GM12878 (cell line): ENCODE measurements at regions not wholly inside any gene's neighbourhood (a gene's known extent, or its start where the extent isn't known, plus 50 kb on each side); places are given as distances from the start of the nearest gene placed in this dataset.
A peak's percentile ranks its signal among the peaks of the same experiment; 100 is the strongest.
"Not testable (repeated sequence)": the region's sequence is repeated elsewhere in the genome, so short reads cannot be mapped to it uniquely, and the experiment has no call there.

Source experiments
- ATAC-seq: fragments of 200-7000 bp; cut with Tn5 transposase; 3 replicates; pipeline ENCODE4 v1.9.1; 2020; ENCODE audit warnings: mild to moderate bottlenecking, moderate library complexity
- BruUV-seq: library from RNA; stranded (reverse); fragments of 400-500 nt; replicated peaks from 2 replicates; lab custom pipeline; 2021; lab: Mats Ljungman, UMichigan
- CTCF ChIA-PET: fragments of 300-600 bp; sonication (Branson Sonifier 250); formaldehyde crosslinking; extraction: SDS; loops from one replicate; lab custom pipeline; 2021; ENCODE audit warnings: inconsistent platforms; lab: Yijun Ruan, JAX
- POLR2A ChIA-PET: fragments of 350-600 bp; formaldehyde crosslinking; extraction: SDS; loops from one replicate; lab custom pipeline; 2021; ENCODE audit warnings: inconsistent platforms; lab: Charles Lee
- RAD21 ChIA-PET: fragments of 300-600 bp; sonication (Branson Sonifier 250); formaldehyde crosslinking; loops from one replicate; lab custom pipeline; 2023; ENCODE audit warnings: antibody characterized with exemption; ENCODE audit not compliant: unreplicated experiment; lab: Charles Lee
- SMC1A ChIA-PET: fragments of 300-600 bp; sonication (Branson Sonifier 250); formaldehyde crosslinking; loops from one replicate; lab custom pipeline; 2023; ENCODE audit not compliant: unreplicated experiment, uncharacterized antibody; lab: Charles Lee
- DNase-seq: peaks from one replicate; pipeline ENCODE4 v3.0.0-alpha.2; 2011; ENCODE audit warnings: low read depth, low spot score
- FAIRE-seq: peaks from 3 replicates; lab custom pipeline; 2011; peaks lifted over from hg19 to GRCh38; lab: Jason Lieb, UNC
- H2AFZ ChIP-seq: 2 replicates; pipeline ENCODE4 v1.6.0; 2011; ENCODE audit warnings: low read depth, low read length, control low read depth; ENCODE audit not compliant: control insufficient read depth
- H3K27ac ChIP-seq: 2 replicates; pipeline ENCODE4 v1.5.1; 2011; ENCODE audit warnings: control low read depth; ENCODE audit not compliant: control insufficient read depth, insufficient read depth
- H3K27me3 ChIP-seq, 2 experiments: replicated peaks in 1 of 2; 2 replicates each; pipeline versions ENCODE4 v1.6.0 to v1.6.1; 2011; ENCODE audit warnings: low read length in 1 of 2; ENCODE audit not compliant: control insufficient read depth in 2 of 2, insufficient read depth in 2 of 2
- H3K36me3 ChIP-seq, 2 experiments: 2 replicates each; pipeline ENCODE4 v1.5.1; 2011; ENCODE audit warnings: low read length in 1 of 2; ENCODE audit not compliant: control insufficient read depth in 2 of 2, insufficient read depth in 2 of 2
- H3K4me1 ChIP-seq: 2 replicates; pipeline ENCODE4 v1.6.1; 2011; ENCODE audit warnings: mild to moderate bottlenecking, low read length, moderate library complexity, mixed read lengths; ENCODE audit not compliant: control insufficient read depth, insufficient read depth
- H3K4me2 ChIP-seq: 2 replicates; pipeline ENCODE4 v1.6.0; 2011; ENCODE audit warnings: control low read depth; ENCODE audit not compliant: control insufficient read depth, insufficient read depth
- H3K4me3 ChIP-seq: fragments of 200-600 bp; sonication (generic); 2 replicates; pipeline ENCODE4 v1.5.1; 2016
- H3K79me2 ChIP-seq: 2 replicates; pipeline ENCODE4 v1.6.0; 2011; ENCODE audit warnings: low read length; ENCODE audit not compliant: control insufficient read depth, insufficient read depth
- H3K9ac ChIP-seq: 2 replicates; pipeline ENCODE4 v1.8.0; 2011; ENCODE audit warnings: low read length, control low read depth, mixed read lengths; ENCODE audit not compliant: control insufficient read depth, insufficient read depth
- H3K9me3 ChIP-seq: replicated peaks from 3 replicates; pipeline ENCODE4 v1.5.1; 2011; ENCODE audit warnings: mild to moderate bottlenecking, low read length; ENCODE audit not compliant: control insufficient read depth, insufficient read depth
- H4K20me1 ChIP-seq: 2 replicates; pipeline ENCODE4 v1.6.0; 2011; ENCODE audit not compliant: control insufficient read depth, insufficient read depth
- ASH2L ChIP-seq: fragments of 300-600, 200-600 bp; sonication (generic); IDR thresholded peaks from 2 replicates; pipeline ENCODE4 v1.6.1; 2017; ENCODE audit warnings: low read depth, mild to moderate bottlenecking, borderline replicate concordance
- ATF7 ChIP-seq: fragments of 450-650 bp; IDR thresholded peaks from 2 replicates; pipeline ENCODE4 v1.6.1; 2016; ENCODE audit warnings: low read depth, mild to moderate bottlenecking
- HDGF ChIP-seq: fragments of 450-650 bp; IDR thresholded peaks from 2 replicates; pipeline ENCODE4 v1.6.1; 2016; ENCODE audit warnings: antibody characterized with exemption
- MXI1 ChIP-seq: fragments of 150-350 bp; IDR thresholded peaks from 2 replicates; pipeline ENCODE4 v1.6.1; 2011; ENCODE audit warnings: low read depth, mild to moderate bottlenecking, inconsistent platforms, low read length, improper control_type of control experiment
- PAX8 ChIP-seq: fragments of 450-650 bp; IDR thresholded peaks from 2 replicates; pipeline ENCODE4 v1.6.1; 2017; ENCODE audit warnings: mild to moderate bottlenecking, moderate library complexity
- RUNX3 ChIP-seq: IDR thresholded peaks from 2 replicates; pipeline ENCODE4 v1.6.1; 2012; ENCODE audit warnings: low read length, inconsistent platforms
- YY1 ChIP-seq: IDR thresholded peaks from 2 replicates; pipeline ENCODE4 v1.6.1; 2011; ENCODE audit warnings: low read depth, mild to moderate bottlenecking, low read length
- ZNF274 ChIP-seq: IDR thresholded peaks from one replicate; pipeline ENCODE4 v1.8.0; 2011; ENCODE audit not compliant: insufficient read length, insufficient read depth
- WGBS: methylation state at CpG from one replicate; pipeline ENCODE4 v1.1.6; 2016; ENCODE audit warnings: low lambda C conversion rate; ENCODE audit not compliant: insufficient replicate concordance, insufficient coverage; ENCODE audit errors: missing lambda C conversion rate; 5-methylcytosine and 5-hydroxymethylcytosine counted together
- in situ Hi-C: fragments of 300-500 bp; cut with MboI; formaldehyde crosslinking; loops from 9 replicates; pipeline ENCODE4 v1.14.3; 2018; ENCODE audit warnings: mixed read lengths
- intact Hi-C: fragments of 100-400 bp; cut with micrococcal nuclease; formaldehyde crosslinking; loops from one replicate; pipeline ENCODE4 v1.14.2; 2022; ENCODE audit not compliant: unreplicated experiment

- no peak for TF ChIP-seq RUNX3
- no peak for TF ChIP-seq MXI1
- no peak for TF ChIP-seq ASH2L
- no peak for TF ChIP-seq HDGF
- no peak for TF ChIP-seq PAX8
- no peak for TF ChIP-seq YY1
Measured at GRCh38 chr1:60915441-60915840, 166.9 kb upstream of the NFIA start (continued).

- no peaks in the 10 kb centered on the region for H3K36me3 ChIP-seq
- ChIA-PET SMC1A (no interaction called here), POLR2A (no interaction called here), CTCF (no interaction called here), RAD21 (no interaction called here)
- in situ Hi-C loops (no loop called here), intact Hi-C loops (no loop called here)
- no peaks in the 10 kb centered on the region for H3K27me3 ChIP-seq
- no peaks in the 10 kb centered on the region for H3K9me3 ChIP-seq
- no peak for FAIRE-seq
- no peaks in the 10 kb centered on the region for H3K79me2 ChIP-seq
- no TSS peak for BruUV-seq
- no peak for TF ChIP-seq ZNF274
- H3K4me2 ChIP-seq: no peak overlapping the region
- no peaks in the 10 kb centered on the region for H3K4me1 ChIP-seq
- no peak for ATAC-seq
- 16% methylated on average over 3 of the region's 3 CpGs for WGBS
- H3K27ac ChIP-seq: no peak overlapping the region
- DNase-seq: no peak
- no peak overlapping the region for H3K4me3 ChIP-seq
- no peak overlapping the region for H3K9ac ChIP-seq
- no peaks in the 10 kb centered on the region for H4K20me1 ChIP-seq
- H2AFZ ChIP-seq: no peak overlapping the region
Measured at GRCh38 chr1:60914982-60915381, 167.4 kb upstream of the NFIA start.

- ATAC-seq, H2AFZ ChIP-seq, intact Hi-C loops, BruUV-seq, H3K4me1 ChIP-seq, RAD21 ChIA-PET, H4K20me1 ChIP-seq, H3K27me3 ChIP-seq, H3K4me3 ChIP-seq, H3K9me3 ChIP-seq, FAIRE-seq, DNase-seq, H3K79me2 ChIP-seq, H3K36me3 ChIP-seq, CTCF ChIA-PET, H3K27ac ChIP-seq, in situ Hi-C loops, H3K9ac ChIP-seq, POLR2A ChIA-PET, H3K4me2 ChIP-seq, SMC1A ChIA-PET: not testable (repeated sequence)
- 50% methylated on average over 2 of the region's 2 CpGs for WGBS
- TF ChIP-seq ATF7: peak; percentile 69
Measured at GRCh38 chr1:60913708-60914107, 168.7 kb upstream of the NFIA start.
